ENCODE measurements at regions not wholly inside any gene's neighbourhood (a gene's known extent, or its start where the extent isn't known, plus 50 kb on each side); places are given as distances from the start of the nearest gene placed in this dataset.
"Not testable (repeated sequence)": the region's sequence is repeated elsewhere in the genome, so short reads cannot be mapped to it uniquely, and the experiment has no call there.

GRCh38 chr2:4753721-4754120 is 938.5 kb upstream of the SOX11 start:
- DNase-seq, result peak; percentile 8

- peak; percentile 50 for DNase-seq
Measured at GRCh38 chr2:4762951-4763376, 929.2 kb upstream of the SOX11 start.

- DNase-seq, result no peak
Measured at GRCh38 chr2:4765787-4766530, 926.2 kb upstream of the SOX11 start.

GRCh38 chr2:4775668-4776067 is 916.5 kb upstream of the SOX11 start:
- no peak for DNase-seq

GRCh38 chr2:4780679-4781078 is 911.5 kb upstream of the SOX11 start:
- no peak for DNase-seq

- no peak for DNase-seq
Measured at GRCh38 chr2:4782647-4783046, 909.5 kb upstream of the SOX11 start.

- DNase-seq, result no peak
Measured at GRCh38 chr2:4791488-4791887, 900.7 kb upstream of the SOX11 start.

- no peak for DNase-seq
Measured at GRCh38 chr2:4792126-4792525, 900.1 kb upstream of the SOX11 start.

GRCh38 chr2:4803396-4803795 is 888.8 kb upstream of the SOX11 start:
- no peak for DNase-seq

GRCh38 chr2:4814137-4814536 is 878.0 kb upstream of the SOX11 start:
- DNase-seq, result not testable (repeated sequence)

GRCh38 chr2:4827836-4828235 is 864.3 kb upstream of the SOX11 start:
- no peak for DNase-seq

GRCh38 chr2:4828682-4829374 is 863.4 kb upstream of the SOX11 start:
- DNase-seq, result no peak

- no peak for DNase-seq
Measured at GRCh38 chr2:4831751-4832150, 860.4 kb upstream of the SOX11 start.

GRCh38 chr2:4832642-4833041 is 859.5 kb upstream of the SOX11 start:
- DNase-seq, result no peak

- no peak for DNase-seq
Measured at GRCh38 chr2:4838626-4839025, 853.6 kb upstream of the SOX11 start.

GRCh38 chr2:4840791-4841190 is 851.4 kb upstream of the SOX11 start:
- DNase-seq, result no peak

- DNase-seq, result no peak
Measured at GRCh38 chr2:4844881-4845280, 847.3 kb upstream of the SOX11 start.

- DNase-seq, result no peak
Measured at GRCh38 chr2:4862031-4862430, 830.2 kb upstream of the SOX11 start.

GRCh38 chr2:4866198-4866597 is 826.0 kb upstream of the SOX11 start:
- DNase-seq, result no peak

GRCh38 chr2:4868466-4868865 is 823.7 kb upstream of the SOX11 start:
- no peak for DNase-seq

- DNase-seq, result no peak
Measured at GRCh38 chr2:4869154-4869553, 823.0 kb upstream of the SOX11 start.

GRCh38 chr2:4873364-4873763 is 818.8 kb upstream of the SOX11 start:
- no peak for DNase-seq

- no peak for DNase-seq
Measured at GRCh38 chr2:4873876-4874593, 818.1 kb upstream of the SOX11 start.

- DNase-seq, result no peak
Measured at GRCh38 chr2:4882421-4882820, 809.8 kb upstream of the SOX11 start.

All from RPMI8226 (cell line).